Skin of body (tissue), 1 donor: ENCODE measurements at regions not wholly inside any gene's neighbourhood (a gene's known extent, or its start where the extent isn't known, plus 50 kb on each side); places are given as distances from the start of the nearest gene placed in this dataset.

Experiments
- DNase-seq: peaks from one replicate; lab custom pipeline; 2025; lab: John Stamatoyannopoulos, UW

- DNase-seq: no peak
Measured at GRCh38 chr6:126897758-126898157, 220.7 kb upstream of the RSPO3 start.

- DNase-seq: no peak
Measured at GRCh38 chr6:126904176-126904575, 214.3 kb upstream of the RSPO3 start.

GRCh38 chr6:126905917-126906316 is 212.6 kb upstream of the RSPO3 start:
- DNase-seq: no peak

- peak; percentile 83 for DNase-seq
Measured at GRCh38 chr6:126907312-126907711, 211.2 kb upstream of the RSPO3 start.

- peak; percentile 47 for DNase-seq
Measured at GRCh38 chr6:126907996-126908395, 210.5 kb upstream of the RSPO3 start.

GRCh38 chr6:126909493-126909892 is 209.0 kb upstream of the RSPO3 start:
- no peak for DNase-seq

- no peak for DNase-seq
Measured at GRCh38 chr6:126913651-126914050, 204.8 kb upstream of the RSPO3 start.

- no peak for DNase-seq
Measured at GRCh38 chr6:126914172-126914571, 204.3 kb upstream of the RSPO3 start.

GRCh38 chr6:126914801-126915200 is 203.7 kb upstream of the RSPO3 start:
- DNase-seq: peak; percentile 59

- DNase-seq: peak; percentile 56
Measured at GRCh38 chr6:126919947-126920346, 198.5 kb upstream of the RSPO3 start.

GRCh38 chr6:126923807-126924206 is 194.7 kb upstream of the RSPO3 start:
- no peak for DNase-seq

- no peak for DNase-seq
Measured at GRCh38 chr6:126926926-126927325, 191.5 kb upstream of the RSPO3 start.

GRCh38 chr6:126927841-126928240 is 190.6 kb upstream of the RSPO3 start:
- DNase-seq: no peak

GRCh38 chr6:126937426-126937825 is 181.0 kb upstream of the RSPO3 start:
- no peak for DNase-seq

- no peak for DNase-seq
Measured at GRCh38 chr6:126939784-126940183, 178.7 kb upstream of the RSPO3 start.

- DNase-seq: no peak
Measured at GRCh38 chr6:126941751-126942150, 176.7 kb upstream of the RSPO3 start.

GRCh38 chr6:126944512-126944911 is 174.0 kb upstream of the RSPO3 start:
- DNase-seq: no peak

GRCh38 chr6:126945150-126945685 is 173.3 kb upstream of the RSPO3 start:
- DNase-seq: peak; percentile 40

GRCh38 chr6:126945812-126946360 is 172.6 kb upstream of the RSPO3 start:
- no peak for DNase-seq

- DNase-seq: no peak
Measured at GRCh38 chr6:126947070-126947469, 171.4 kb upstream of the RSPO3 start.

- DNase-seq: no peak
Measured at GRCh38 chr6:126949786-126950185, 168.7 kb upstream of the RSPO3 start.

GRCh38 chr6:126955621-126956020 is 162.8 kb upstream of the RSPO3 start:
- no peak for DNase-seq

GRCh38 chr6:126957721-126958120 is 160.8 kb upstream of the RSPO3 start:
- DNase-seq: no peak

GRCh38 chr6:126959765-126960164 is 158.7 kb upstream of the RSPO3 start:
- DNase-seq: no peak
